RWPE2 (cell line): ENCODE measurements at regions not wholly inside any gene's neighbourhood (a gene's known extent, or its start where the extent isn't known, plus 50 kb on each side); places are given as distances from the start of the nearest gene placed in this dataset.

Experiments used
- ATAC-seq: fragments of 200-7000 bp; cut with Tn5 transposase; 3 replicates; pipeline ENCODE4 v1.9.1; 2021; ENCODE audit warnings: low read depth
- DNase-seq: peaks from one replicate; pipeline ENCODE4 v3.0.0-alpha.2; 2020; ENCODE audit warnings: low spot score
- H3K27ac ChIP-seq: fragments of 450-650 bp; 2 replicates; pipeline ENCODE4 v1.5.1; 2017; ENCODE audit warnings: mild to moderate bottlenecking; ENCODE audit not compliant: poor library complexity, severe bottlenecking
- H3K27me3 ChIP-seq: fragments of 250-450 bp; sonication (Bioruptor Pico); 2 replicates; pipeline ENCODE4 v1.5.1; 2021; ENCODE audit warnings: mild to moderate bottlenecking, moderate library complexity; ENCODE audit not compliant: insufficient read depth, poor library complexity, severe bottlenecking
- H3K36me3 ChIP-seq: fragments of 250-450 bp; sonication (Bioruptor Pico); 2 replicates; pipeline ENCODE4 v1.5.1; 2020; ENCODE audit warnings: low read depth, mild to moderate bottlenecking, moderate library complexity
- H3K4me1 ChIP-seq: fragments of 250-450 bp; sonication (Bioruptor Pico); 2 replicates; pipeline ENCODE4 v1.5.1; 2021; ENCODE audit warnings: mild to moderate bottlenecking, moderate library complexity; ENCODE audit not compliant: insufficient read depth, poor library complexity, severe bottlenecking
- H3K4me3 ChIP-seq: fragments of 250-450 bp; sonication (Bioruptor Pico); 2 replicates; pipeline ENCODE4 v1.5.1; 2021; ENCODE audit warnings: mild to moderate bottlenecking, moderate library complexity; ENCODE audit not compliant: severe bottlenecking
- H3K9me3 ChIP-seq: fragments of 250-450 bp; sonication (Bioruptor Pico); 2 replicates; pipeline ENCODE4 v1.5.1; 2021; ENCODE audit warnings: mild to moderate bottlenecking, moderate library complexity; ENCODE audit not compliant: severe bottlenecking
- TF ChIP-seq, protein P1 (sequence below): fragments of 450-650 bp; IDR thresholded peaks from one replicate; pipeline ENCODE4 v1.5.1; 2017; ENCODE audit warnings: mild to moderate bottlenecking, moderate library complexity; ENCODE audit not compliant: poor library complexity, severe bottlenecking

DNA sequence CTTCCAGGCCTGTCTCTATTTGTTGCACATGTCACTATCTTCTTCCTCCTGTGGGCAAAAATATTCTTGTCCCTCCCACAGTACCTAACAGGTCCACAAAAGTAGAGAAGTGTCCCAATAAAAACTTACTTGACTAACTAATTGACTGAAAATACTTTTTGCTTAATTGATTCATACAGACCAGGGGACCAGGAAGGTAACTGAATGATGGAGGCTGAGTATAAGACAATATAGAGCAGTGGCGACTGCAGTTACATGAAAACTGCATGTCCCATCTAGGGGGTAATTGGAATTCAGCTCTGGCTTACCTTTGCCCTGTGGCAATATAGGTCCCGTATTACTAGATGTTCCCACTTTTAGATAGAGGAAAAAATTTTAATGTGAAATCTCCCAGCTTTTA is 112.9 kb upstream of the CREB1 start:
- DNase-seq (no peak), ATAC-seq (no peak)
- no peaks in the 10 kb centered on the region for H3K36me3 ChIP-seq
- H3K9me3 ChIP-seq: no peaks in the 10 kb centered on the region
- H3K4me3 ChIP-seq: no peak overlapping the region
- no peaks in the 10 kb centered on the region for H3K27me3 ChIP-seq
- TF ChIP-seq, protein P1, sequence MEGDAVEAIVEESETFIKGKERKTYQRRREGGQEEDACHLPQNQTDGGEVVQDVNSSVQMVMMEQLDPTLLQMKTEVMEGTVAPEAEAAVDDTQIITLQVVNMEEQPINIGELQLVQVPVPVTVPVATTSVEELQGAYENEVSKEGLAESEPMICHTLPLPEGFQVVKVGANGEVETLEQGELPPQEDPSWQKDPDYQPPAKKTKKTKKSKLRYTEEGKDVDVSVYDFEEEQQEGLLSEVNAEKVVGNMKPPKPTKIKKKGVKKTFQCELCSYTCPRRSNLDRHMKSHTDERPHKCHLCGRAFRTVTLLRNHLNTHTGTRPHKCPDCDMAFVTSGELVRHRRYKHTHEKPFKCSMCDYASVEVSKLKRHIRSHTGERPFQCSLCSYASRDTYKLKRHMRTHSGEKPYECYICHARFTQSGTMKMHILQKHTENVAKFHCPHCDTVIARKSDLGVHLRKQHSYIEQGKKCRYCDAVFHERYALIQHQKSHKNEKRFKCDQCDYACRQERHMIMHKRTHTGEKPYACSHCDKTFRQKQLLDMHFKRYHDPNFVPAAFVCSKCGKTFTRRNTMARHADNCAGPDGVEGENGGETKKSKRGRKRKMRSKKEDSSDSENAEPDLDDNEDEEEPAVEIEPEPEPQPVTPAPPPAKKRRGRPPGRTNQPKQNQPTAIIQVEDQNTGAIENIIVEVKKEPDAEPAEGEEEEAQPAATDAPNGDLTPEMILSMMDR: no peak
- no peaks in the 10 kb centered on the region for H3K4me1 ChIP-seq
- no peak overlapping the region for H3K27ac ChIP-seq

DNA sequence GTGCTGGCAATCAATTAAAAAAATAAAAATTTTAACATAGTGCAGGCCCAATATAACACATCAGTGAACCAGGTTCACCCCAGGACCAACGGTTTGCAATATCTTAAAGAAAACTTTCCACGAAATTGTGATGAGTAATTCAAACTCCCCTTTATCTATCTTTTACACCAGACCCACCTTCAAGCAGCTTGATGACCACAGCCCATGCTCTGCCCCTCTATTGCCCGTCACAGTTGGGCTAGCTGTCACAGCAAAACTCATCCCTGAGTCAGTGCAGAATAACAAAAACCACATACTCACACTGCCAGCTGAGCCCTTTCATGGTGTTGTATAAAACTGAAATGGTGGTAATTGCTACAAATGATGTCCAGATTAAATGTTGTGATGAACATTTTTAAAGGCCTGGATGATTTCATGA is 112.5 kb upstream of the CREB1 start:
- no peak overlapping the region for H3K4me3 ChIP-seq
- ATAC-seq (no peak), DNase-seq (no peak)
- TF ChIP-seq, protein P1: no peak
- no peaks in the 10 kb centered on the region for H3K36me3 ChIP-seq
- no peaks in the 10 kb centered on the region for H3K27me3 ChIP-seq
- no peaks in the 10 kb centered on the region for H3K4me1 ChIP-seq
- H3K9me3 ChIP-seq: no peaks in the 10 kb centered on the region
- H3K27ac ChIP-seq: no peak overlapping the region

DNA sequence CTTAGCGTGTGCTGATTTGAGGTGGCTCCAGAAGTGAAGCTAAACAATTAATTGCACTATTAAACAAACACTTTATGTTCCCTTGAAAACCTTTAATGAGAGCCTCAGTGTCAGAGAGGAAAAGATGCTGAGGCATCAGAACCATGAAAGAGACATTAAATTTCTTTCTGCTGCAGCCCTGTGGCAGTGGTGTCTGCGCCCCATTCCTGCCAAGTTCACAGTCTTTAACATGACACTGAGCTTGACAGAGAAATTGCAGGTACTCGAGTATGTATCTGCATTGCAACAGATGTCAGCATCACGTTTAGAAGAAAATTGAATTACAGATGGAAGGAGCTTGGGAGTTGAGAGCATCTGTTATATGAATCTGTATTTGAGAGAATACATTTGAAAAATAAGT is 111.3 kb upstream of the CREB1 start:
- Histone ChIP-seq H3K4me1 (no peaks in the 10 kb centered on the region), H3K4me3 (no peak overlapping the region), H3K36me3 (no peaks in the 10 kb centered on the region), H3K9me3 (no peaks in the 10 kb centered on the region), H3K27me3 (no peaks in the 10 kb centered on the region), H3K27ac (no peak overlapping the region)
- no peak for DNase-seq
- TF ChIP-seq, protein P1: no peak
- ATAC-seq: no peak

DNA sequence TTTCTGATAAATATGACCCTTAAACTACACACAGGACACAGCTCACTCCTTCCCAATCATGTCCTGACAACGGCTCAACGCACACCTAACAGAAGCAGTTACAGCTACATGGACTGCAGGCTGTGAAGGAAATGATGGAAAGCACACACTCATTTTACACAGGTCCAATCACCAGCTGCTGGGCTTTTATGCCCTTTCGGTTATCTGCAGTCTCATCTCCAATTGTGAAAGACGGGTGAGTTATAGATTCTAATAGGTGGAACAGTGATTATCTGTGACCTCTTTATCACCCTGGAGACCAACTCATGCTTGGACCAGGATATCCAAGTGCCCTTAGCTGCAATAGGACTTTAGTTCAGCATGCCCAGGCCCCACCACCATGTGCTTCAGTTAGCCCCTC is 110.4 kb upstream of the CREB1 start:
- Histone ChIP-seq H3K4me1 (no peaks in the 10 kb centered on the region), H3K27me3 (no peaks in the 10 kb centered on the region), H3K9me3 (no peaks in the 10 kb centered on the region), H3K36me3 (no peaks in the 10 kb centered on the region), H3K4me3 (no peak overlapping the region), H3K27ac (no peak overlapping the region)
- TF ChIP-seq, protein P1: no peak
- ATAC-seq: no peak
- DNase-seq: no peak

DNA sequence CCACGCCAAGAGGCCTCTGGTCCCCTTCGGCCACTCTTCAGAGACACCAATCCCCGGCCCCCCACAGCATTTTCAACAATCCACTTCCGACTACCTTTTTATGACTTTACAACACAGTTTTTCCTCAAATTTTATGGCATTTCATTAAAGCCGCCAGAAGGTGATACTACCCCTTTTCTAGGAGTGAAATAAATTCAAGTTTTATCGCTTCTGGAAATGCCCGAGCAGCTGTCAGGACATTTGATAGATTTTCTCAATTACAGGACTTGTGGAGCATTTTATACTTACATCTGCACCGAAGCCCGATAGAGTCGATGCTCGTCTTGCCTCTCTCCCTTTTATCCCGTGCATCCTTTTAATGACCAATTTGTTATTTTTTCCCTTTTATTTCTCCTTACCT is 108.1 kb upstream of the CREB1 start:
- Histone ChIP-seq H3K9me3 (no peaks in the 10 kb centered on the region), H3K4me3 (no peak overlapping the region), H3K27ac (no peak overlapping the region), H3K27me3 (no peaks in the 10 kb centered on the region), H3K4me1 (no peaks in the 10 kb centered on the region), H3K36me3 (no peaks in the 10 kb centered on the region)
- TF ChIP-seq, protein P1: no peak
- ATAC-seq: no peak
- no peak for DNase-seq
